ENCODE measurements at regions not wholly inside any gene's neighbourhood (a gene's known extent, or its start where the extent isn't known, plus 50 kb on each side); places are given as distances from the start of the nearest gene placed in this dataset.
"Not testable (repeated sequence)": the region's sequence is repeated elsewhere in the genome, so short reads cannot be mapped to it uniquely, and the experiment has no call there.

DNA sequence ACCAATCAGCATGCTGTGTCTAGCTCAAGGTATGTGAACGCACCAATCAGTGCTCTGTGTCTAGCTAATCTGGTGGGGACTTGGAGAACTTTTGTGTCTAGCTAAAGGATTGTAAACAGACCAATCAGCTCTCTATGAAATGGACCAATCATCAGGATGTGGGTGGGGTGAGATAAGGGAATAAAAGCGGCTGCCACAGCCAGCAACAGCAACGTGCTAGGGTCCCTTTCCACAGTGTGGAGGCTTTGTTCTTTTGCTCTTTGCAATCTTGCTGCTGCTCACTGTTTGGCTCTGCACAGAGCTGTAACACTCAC, 1353.9 kb upstream of the CDH18 start:
- TF ChIP-seq, protein P1, sequence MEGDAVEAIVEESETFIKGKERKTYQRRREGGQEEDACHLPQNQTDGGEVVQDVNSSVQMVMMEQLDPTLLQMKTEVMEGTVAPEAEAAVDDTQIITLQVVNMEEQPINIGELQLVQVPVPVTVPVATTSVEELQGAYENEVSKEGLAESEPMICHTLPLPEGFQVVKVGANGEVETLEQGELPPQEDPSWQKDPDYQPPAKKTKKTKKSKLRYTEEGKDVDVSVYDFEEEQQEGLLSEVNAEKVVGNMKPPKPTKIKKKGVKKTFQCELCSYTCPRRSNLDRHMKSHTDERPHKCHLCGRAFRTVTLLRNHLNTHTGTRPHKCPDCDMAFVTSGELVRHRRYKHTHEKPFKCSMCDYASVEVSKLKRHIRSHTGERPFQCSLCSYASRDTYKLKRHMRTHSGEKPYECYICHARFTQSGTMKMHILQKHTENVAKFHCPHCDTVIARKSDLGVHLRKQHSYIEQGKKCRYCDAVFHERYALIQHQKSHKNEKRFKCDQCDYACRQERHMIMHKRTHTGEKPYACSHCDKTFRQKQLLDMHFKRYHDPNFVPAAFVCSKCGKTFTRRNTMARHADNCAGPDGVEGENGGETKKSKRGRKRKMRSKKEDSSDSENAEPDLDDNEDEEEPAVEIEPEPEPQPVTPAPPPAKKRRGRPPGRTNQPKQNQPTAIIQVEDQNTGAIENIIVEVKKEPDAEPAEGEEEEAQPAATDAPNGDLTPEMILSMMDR (IDR thresholded peaks at IDR 0.05): not testable (repeated sequence)
- TF ChIP-seq POLR2A (IDR thresholded peaks at IDR 0.05): not testable (repeated sequence)
